Left lung (tissue), 4 donors: ENCODE measurements at regions not wholly inside any gene's neighbourhood (a gene's known extent, or its start where the extent isn't known, plus 50 kb on each side); places are given as distances from the start of the nearest gene placed in this dataset.

Source experiments
- ATAC-seq: fragments of 200-7000 bp; cut with Tn5 transposase; one replicate; pipeline ENCODE4 v1.9.1; 2020; ENCODE audit warnings: moderate library complexity
- DNase-seq, 4 donors: peaks; one replicate each; pipeline ENCODE4 v3.0.0-alpha.2; 2013 to 2020
- H3K27ac ChIP-seq, 2 donors: fragments of 200-600 bp; sonication (generic) in 1 of 2; one replicate each; pipeline versions ENCODE4 v1.5.0 to v1.8.0; 2020 to 2021
- H3K27me3 ChIP-seq, 2 donors: fragments of 200-600 bp; sonication (generic) in 1 of 2; one replicate each; pipeline versions ENCODE4 v1.5.0 to v1.8.0; 2020 to 2021
- H3K36me3 ChIP-seq, 2 donors: fragments of 200-600 bp; sonication (generic) in 1 of 2; one replicate each; pipeline versions ENCODE4 v1.5.0 to v1.8.0; 2020 to 2021
- H3K4me1 ChIP-seq, 2 donors: fragments of 200-600 bp; one replicate each; pipeline ENCODE4 v1.8.0; 2021
- H3K4me3 ChIP-seq, 2 donors: fragments of 200-600 bp; sonication (generic) in 1 of 2; one replicate each; pipeline versions ENCODE4 v1.5.0 to v1.8.0; 2020 to 2021; ENCODE audit warnings: mild to moderate bottlenecking in 1 of 2
- H3K9me3 ChIP-seq, 2 donors: fragments of 200-600 bp; sonication (generic) in 1 of 2; one replicate each; pipeline versions ENCODE4 v1.5.0 to v1.8.0; 2020 to 2021
- CTCF ChIP-seq, 2 donors: fragments of 200-600 bp; sonication (generic) in 1 of 2; IDR thresholded peaks; one replicate each; pipeline versions ENCODE4 v1.5.0 to v1.8.0; 2021; ENCODE audit warnings: antibody characterized with exemption in 2 of 2
- intact Hi-C, 2 donors: fragments of 100-400 bp; cut with DNase I; formaldehyde crosslinking; loops; one replicate each; pipeline versions ENCODE4 v1.11.2 to v1.14.2; 2022
- donor health status: DM: no; HTN: yes; CAD: no.
- donor health status: DM: no; HTN: no; CAD: no.

GRCh38 chr2:16037808-16038457 is 97.6 kb downstream of the MYCN start:
- DNase-seq: no peak
- ATAC-seq: no peak

GRCh38 chr2:16036951-16037350 is 96.6 kb downstream of the MYCN start:
- no peaks in the 10 kb centered on the region for H3K36me3 ChIP-seq
- no peak overlapping the region for H3K4me3 ChIP-seq
- peaks cover 0 to 11% of the 10 kb centered on the region in 2 donors for H3K27me3 ChIP-seq
- no peak overlapping the region for H3K27ac ChIP-seq
- ATAC-seq: no peak
- no peak for TF ChIP-seq CTCF (IDR thresholded peaks at IDR 0.05)
- no peaks in the 10 kb centered on the region for H3K9me3 ChIP-seq
- no peak for DNase-seq
- intact Hi-C loops: no loop called here
- peaks cover 0 to 3% of the 10 kb centered on the region in 2 donors for H3K4me1 ChIP-seq

More at GRCh38 chr2:16037808-16038457, 97.6 kb downstream of the MYCN start:
- H3K9me3 ChIP-seq: no peaks in the 10 kb centered on the region
- H3K27me3 ChIP-seq: peaks cover 0 to 11% of the 10 kb centered on the region in 2 donors
- no peaks in the 10 kb centered on the region for H3K4me1 ChIP-seq
- H3K36me3 ChIP-seq: no peaks in the 10 kb centered on the region
- TF ChIP-seq CTCF (IDR thresholded peaks at IDR 0.05): no peak
- no peak overlapping the region for H3K27ac ChIP-seq
- intact Hi-C loops: no loop called here
- H3K4me3 ChIP-seq: no peak overlapping the region

DNA sequence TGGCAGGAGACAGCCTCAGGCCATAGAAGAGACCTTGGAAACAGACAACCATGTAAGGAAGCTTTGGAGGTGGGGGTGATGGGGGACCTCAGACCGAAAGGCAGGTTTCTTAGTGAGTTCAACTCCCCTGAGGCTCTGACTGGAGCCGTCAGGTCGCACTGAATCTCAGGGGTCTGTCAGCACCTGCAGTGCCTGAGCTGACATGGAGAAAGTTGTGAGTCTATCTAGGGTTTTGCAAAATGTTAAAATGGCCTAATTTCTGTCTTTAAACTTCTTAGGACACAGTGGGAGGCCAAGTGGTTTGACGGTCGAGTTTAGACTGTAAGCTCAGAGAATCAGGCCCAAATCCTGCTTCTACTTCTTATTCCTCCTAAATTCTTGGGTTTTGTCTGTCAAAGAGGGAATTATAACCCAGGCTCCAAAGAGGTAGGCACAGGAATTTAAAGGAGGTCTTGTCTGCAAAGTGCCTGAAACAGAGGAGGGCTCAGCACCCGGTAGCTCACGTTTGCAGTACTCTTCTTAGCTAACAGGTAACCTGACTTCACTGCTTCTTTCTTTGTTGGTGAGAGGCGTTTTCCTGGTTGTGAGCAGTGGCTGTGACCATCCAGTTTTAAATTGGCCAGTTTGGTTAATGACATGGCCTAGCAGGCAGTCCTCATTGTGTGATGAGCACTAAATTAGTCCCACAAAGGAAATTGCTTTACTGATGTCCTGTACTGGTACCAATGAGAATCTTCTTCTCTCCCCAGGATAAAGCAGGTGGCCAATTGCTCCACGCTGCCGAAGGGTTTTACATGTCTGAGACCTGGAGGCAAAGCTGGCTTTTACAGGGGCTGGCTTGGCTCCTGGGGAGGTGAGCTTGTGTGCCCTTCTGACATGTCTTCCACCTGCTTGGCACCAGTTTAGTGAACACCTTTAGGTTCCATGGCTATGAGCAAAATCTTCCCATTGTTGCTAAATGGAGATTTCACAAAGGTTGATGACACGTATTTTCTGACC is 95.7 kb downstream of the MYCN start:
- DNase-seq (no peak), ATAC-seq (no peak)
- no peak overlapping the region for H3K4me3 ChIP-seq
- H3K27ac ChIP-seq: no peak overlapping the region
- no peaks in the 10 kb centered on the region for H3K36me3 ChIP-seq
- TF ChIP-seq CTCF (IDR thresholded peaks at IDR 0.05): no peak
- intact Hi-C loops: no loop called here
- no peaks in the 10 kb centered on the region for H3K9me3 ChIP-seq
- peaks cover 0 to 9% of the 10 kb centered on the region in 2 donors for H3K4me1 ChIP-seq
- H3K27me3 ChIP-seq: peaks cover 0 to 5% of the 10 kb centered on the region in 2 donors

GRCh38 chr2:16034975-16035746 is 94.8 kb downstream of the MYCN start:
- no peak for TF ChIP-seq CTCF (IDR thresholded peaks at IDR 0.05)
- DNase-seq (no peak), ATAC-seq (no peak)
- Histone ChIP-seq H3K27me3 (peaks cover 0 to under 1% of the 10 kb centered on the region in 2 donors), H3K27ac (no peak overlapping the region), H3K4me3 (no peak overlapping the region), H3K36me3 (no peaks in the 10 kb centered on the region), H3K4me1 (peaks cover 0 to 9% of the 10 kb centered on the region in 2 donors), H3K9me3 (no peaks in the 10 kb centered on the region)
- intact Hi-C loops: no loop called here
